H1 (cell line): ENCODE measurements at regions not wholly inside any gene's neighbourhood (a gene's known extent, or its start where the extent isn't known, plus 50 kb on each side); places are given as distances from the start of the nearest gene placed in this dataset.

ENCODE experiments used
- ASH2L ChIP-seq: fragments of 200-600, 300-600 bp; sonication (generic); IDR thresholded peaks from one replicate; pipeline ENCODE4 v1.7.1; 2017; ENCODE audit warnings: low read length
- CHD7 ChIP-seq: fragments of 300-600 bp; sonication (generic); IDR thresholded peaks from 2 replicates; pipeline ENCODE4 v1.7.1; 2012; ENCODE audit warnings: low read length, moderate library complexity, mild to moderate bottlenecking, inconsistent platforms; ENCODE audit not compliant: insufficient replicate concordance
- EP300 ChIP-seq, 2 experiments: IDR thresholded peaks; 1 replicate in 1 of 2; 2 replicates in 1 of 2; pipeline ENCODE4 v1.6.1; 2011 to 2012; ENCODE audit warnings: low read depth in 2 of 2, low read length in 2 of 2, mild to moderate bottlenecking in 2 of 2, borderline replicate concordance in 1 of 2, inconsistent platforms in 1 of 2, moderate library complexity in 1 of 2
- GABPA ChIP-seq: IDR thresholded peaks from 2 replicates; pipeline ENCODE4 v1.6.1; 2011; ENCODE audit warnings: mild to moderate bottlenecking, low read length, moderate library complexity, borderline replicate concordance; ENCODE audit not compliant: insufficient read depth
- JUN ChIP-seq: IDR thresholded peaks from 2 replicates; pipeline ENCODE4 v1.6.1; 2011; ENCODE audit warnings: low read depth, mild to moderate bottlenecking, improper control_type of control experiment, low read length
- MAFK ChIP-seq: IDR thresholded peaks from 2 replicates; pipeline ENCODE4 v1.6.1; 2012; ENCODE audit warnings: low read depth, mild to moderate bottlenecking, improper control_type of control experiment, low read length
- RNF2 ChIP-seq: fragments of 200-900, 300-1000 bp; sonication (generic); IDR thresholded peaks from 2 replicates; pipeline ENCODE4 v1.7.1; 2016; ENCODE audit warnings: borderline replicate concordance, low read depth, mild to moderate bottlenecking, antibody characterized with exemption, low read length; ENCODE audit not compliant: poor library complexity, severe bottlenecking; ENCODE audit errors: missing control alignments
- SIX5 ChIP-seq: IDR thresholded peaks from 2 replicates; pipeline ENCODE4 v1.6.1; 2011; ENCODE audit warnings: mild to moderate bottlenecking, low read depth, low read length
- SRF ChIP-seq: IDR thresholded peaks from 2 replicates; pipeline ENCODE4 v1.6.1; 2011; ENCODE audit warnings: mild to moderate bottlenecking, low read depth, low read length, moderate library complexity
- YY1 ChIP-seq: IDR thresholded peaks from 2 replicates; pipeline ENCODE4 v1.6.1; 2011; ENCODE audit warnings: low read depth, mild to moderate bottlenecking, low read length

GRCh38 chr22:34638128-34638527 is 427.8 kb upstream of the ISX start (continued):
- TF ChIP-seq CHD7: no peak
- TF ChIP-seq JUN: no peak
- TF ChIP-seq EP300 (IDR thresholded peaks at IDR 0.05; ENCODE audit: borderline replicate concordance in 1 of 2, low read depth in 2 of 2, low read length in 2 of 2): no peak
- no peak for TF ChIP-seq SIX5
- no peak for TF ChIP-seq YY1
- no peak for TF ChIP-seq SRF
- no peak for TF ChIP-seq MAFK
- TF ChIP-seq ASH2L: no peak
- TF ChIP-seq RNF2: no peak
- TF ChIP-seq GABPA: no peak
